HG03196 (cell line): ENCODE measurements at regions not wholly inside any gene's neighbourhood (a gene's known extent, or its start where the extent isn't known, plus 50 kb on each side); places are given as distances from the start of the nearest gene placed in this dataset.

Experiments used
- ATAC-seq: cut with Tn5 transposase; IDR thresholded peaks from one replicate; pipeline ENCODE4 v1.9.1; 2021; ENCODE audit not compliant: unreplicated experiment

- ATAC-seq, result no peak
Observed at GRCh38 chr1:34328281-34328799, 151.6 kb downstream of the C1orf94 start.

- ATAC-seq, result no peak
Observed at GRCh38 chr1:34330061-34330460, 153.4 kb downstream of the C1orf94 start.

- ATAC-seq, result no peak
Observed at GRCh38 chr1:34331020-34331926, 154.6 kb downstream of the C1orf94 start.

- ATAC-seq, result no peak
Observed at GRCh38 chr1:34332996-34333395, 156.3 kb downstream of the C1orf94 start.

GRCh38 chr1:34338871-34339270, 162.2 kb downstream of the C1orf94 start:
- ATAC-seq, result no peak

GRCh38 chr1:34341896-34342295, 165.2 kb downstream of the C1orf94 start:
- ATAC-seq, result no peak

GRCh38 chr1:34342334-34342733, 165.6 kb downstream of the C1orf94 start:
- no peak for ATAC-seq

- no peak for ATAC-seq
Observed at GRCh38 chr1:34346128-34346527, 169.4 kb downstream of the C1orf94 start.

- no peak for ATAC-seq
Observed at GRCh38 chr1:34353409-34353808, 176.7 kb downstream of the C1orf94 start.

- no peak for ATAC-seq
Observed at GRCh38 chr1:34354367-34354766, 177.7 kb downstream of the C1orf94 start.

GRCh38 chr1:34356853-34357252, 180.1 kb downstream of the C1orf94 start:
- no peak for ATAC-seq

GRCh38 chr1:34358636-34359035, 181.9 kb downstream of the C1orf94 start:
- ATAC-seq, result no peak

GRCh38 chr1:34359411-34359810, 182.7 kb downstream of the C1orf94 start:
- ATAC-seq, result no peak

- ATAC-seq, result no peak
Observed at GRCh38 chr1:34360574-34360973, 183.9 kb downstream of the C1orf94 start.

GRCh38 chr1:34361121-34361520, 184.4 kb downstream of the C1orf94 start:
- no peak for ATAC-seq

- no peak for ATAC-seq
Observed at GRCh38 chr1:34361781-34362357, 185.2 kb downstream of the C1orf94 start.

GRCh38 chr1:34362949-34363348, 186.2 kb downstream of the C1orf94 start:
- ATAC-seq, result no peak

- ATAC-seq, result no peak
Observed at GRCh38 chr1:34363447-34363846, 186.7 kb downstream of the C1orf94 start.

GRCh38 chr1:34363915-34364314, 187.2 kb downstream of the C1orf94 start:
- no peak for ATAC-seq

- ATAC-seq, result no peak
Observed at GRCh38 chr1:34364376-34364775, 187.7 kb downstream of the C1orf94 start.

- no peak for ATAC-seq
Observed at GRCh38 chr1:34365295-34365694, 188.6 kb downstream of the C1orf94 start.
